UCSD-AML1 (cell line): ENCODE measurements at regions not wholly inside any gene's neighbourhood (a gene's known extent, or its start where the extent isn't known, plus 50 kb on each side); places are given as distances from the start of the nearest gene placed in this dataset.
"Not testable (repeated sequence)": the region's sequence is repeated elsewhere in the genome, so short reads cannot be mapped to it uniquely, and the experiment has no call there.

Experiments used
- DNase-seq: peaks from one replicate; lab custom pipeline; 2025; ENCODE audit not compliant: unreplicated experiment; lab: John Stamatoyannopoulos, UW

DNA sequence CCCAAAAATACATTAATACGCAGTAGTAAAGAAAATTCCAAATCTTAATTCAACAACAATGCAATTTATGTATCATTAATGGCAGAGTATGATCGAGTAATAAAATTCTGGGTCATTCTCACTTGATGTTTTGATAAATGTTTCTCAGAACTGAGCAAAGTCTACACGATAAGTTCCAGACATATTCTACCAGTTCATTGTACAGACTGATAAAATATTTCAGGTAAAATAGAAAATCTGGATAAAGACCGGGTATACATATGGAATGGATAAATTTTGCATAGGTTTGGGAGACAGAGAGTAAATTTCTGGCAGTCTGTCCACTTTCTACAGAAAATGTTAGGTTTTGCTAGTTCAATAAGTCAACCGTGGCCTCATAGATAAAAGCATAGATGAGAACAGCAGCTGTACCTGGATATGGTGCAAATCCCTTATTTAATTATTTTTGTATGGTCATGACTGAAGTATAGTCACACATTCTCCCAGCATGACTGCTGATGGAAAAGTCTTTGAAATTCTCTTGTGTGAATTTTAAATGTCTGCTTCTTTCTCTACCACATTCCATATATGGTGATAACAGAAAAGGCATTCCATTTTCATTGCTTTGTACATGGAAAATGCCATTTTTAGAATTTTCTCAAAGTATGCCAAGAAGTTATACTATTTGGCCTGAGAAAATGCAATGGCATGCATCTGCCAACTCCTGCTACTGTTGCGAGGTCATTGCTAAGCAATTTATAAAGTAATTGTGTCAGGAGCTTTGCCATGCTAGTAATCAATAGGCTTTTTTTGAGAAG lies 301.9 kb upstream of the ARSJ start:
- DNase-seq: no peak

DNA sequence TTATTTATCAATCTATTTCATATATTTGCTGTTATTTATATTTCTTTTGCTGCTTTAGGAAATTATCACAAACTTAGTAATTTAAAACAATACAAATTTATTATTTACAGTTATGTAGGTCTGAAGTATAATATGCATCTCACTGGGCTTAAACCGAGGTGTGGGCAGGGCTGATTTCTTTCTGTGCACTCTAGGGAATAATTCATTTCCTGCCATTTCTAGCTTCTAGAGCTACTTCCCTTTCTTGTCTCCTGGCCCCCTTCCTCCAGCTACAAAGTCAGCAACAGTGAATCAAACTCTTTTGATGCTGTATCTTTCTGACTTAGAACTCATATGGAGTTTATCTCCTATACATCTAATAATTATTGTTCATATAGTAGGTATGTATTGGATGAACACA lies 303.5 kb upstream of the ARSJ start:
- no peak for DNase-seq

DNA sequence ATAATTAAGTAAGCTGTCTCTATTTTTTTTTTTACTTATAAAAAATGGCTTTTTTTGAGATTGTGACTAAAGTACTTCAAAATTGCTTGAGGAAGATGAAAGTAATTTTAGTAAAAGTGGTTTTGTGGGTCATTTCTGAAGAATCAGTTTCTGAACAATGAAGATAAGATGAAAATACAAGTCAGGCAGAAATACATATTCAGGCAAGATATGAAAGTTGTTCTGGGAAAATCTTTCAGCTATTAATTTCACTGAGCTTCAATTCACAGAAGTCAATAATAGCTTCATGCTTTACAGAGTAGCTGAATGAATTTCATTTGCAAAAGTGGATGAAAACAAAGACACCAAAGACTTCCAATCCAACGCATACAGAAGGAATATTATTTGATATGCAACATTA lies 305.2 kb upstream of the ARSJ start:
- no peak for DNase-seq

DNA sequence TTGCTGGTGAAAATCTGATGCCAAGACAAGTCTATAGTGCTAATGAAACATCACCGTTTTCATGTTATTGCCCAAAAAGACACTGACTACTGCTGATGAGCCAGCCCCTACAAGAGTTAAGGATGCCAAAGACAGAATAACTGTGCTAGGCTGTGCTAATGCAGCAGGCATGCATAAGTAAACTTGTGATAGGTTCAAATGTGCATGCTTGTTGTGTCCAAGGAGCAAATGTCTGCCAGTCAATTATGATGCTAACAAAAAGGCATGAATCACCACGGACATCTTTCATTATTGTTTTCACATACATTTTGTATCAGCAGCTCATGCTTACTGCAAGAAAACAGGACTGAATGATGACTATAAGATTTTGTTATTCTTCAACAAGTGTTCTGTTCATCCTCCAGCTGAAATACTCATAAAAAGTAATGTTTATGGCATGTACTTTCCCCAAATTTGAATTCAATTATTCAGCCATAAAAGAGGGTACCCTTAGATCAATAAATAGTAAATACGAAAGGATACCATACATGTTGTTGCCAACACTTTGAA lies 306.9 kb upstream of the ARSJ start:
- no peak for DNase-seq

DNA sequence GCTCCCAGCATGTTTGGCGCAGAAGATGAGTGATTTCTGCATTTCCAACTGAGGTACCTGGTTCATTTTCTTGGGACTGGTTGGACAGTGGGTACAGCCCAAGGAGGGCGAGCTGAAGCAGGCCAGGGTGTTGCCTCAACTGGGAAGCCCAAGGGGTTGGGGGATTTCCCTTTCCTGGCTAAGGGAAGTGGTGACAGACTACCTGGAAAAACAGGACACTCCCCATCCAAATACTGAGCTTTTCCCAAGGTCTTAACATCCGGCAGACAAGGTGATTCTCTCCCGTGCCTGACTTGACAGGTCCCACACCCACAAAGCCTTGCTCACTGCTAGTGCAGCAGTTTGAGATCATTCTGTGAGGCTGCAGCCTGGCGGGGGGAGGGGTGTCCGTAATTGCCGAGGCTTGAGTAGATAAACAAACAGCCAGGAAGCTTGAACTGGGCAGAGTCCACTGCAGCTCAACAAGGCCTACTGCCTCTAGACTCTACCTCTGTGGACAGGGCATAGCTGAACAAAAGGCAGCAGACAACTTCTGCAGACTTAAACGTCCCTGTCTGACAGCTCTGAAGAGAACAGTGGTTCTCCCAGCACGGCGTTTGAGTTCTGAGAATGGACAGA lies 307.7 kb upstream of the ARSJ start:
- DNase-seq: no peak

DNA sequence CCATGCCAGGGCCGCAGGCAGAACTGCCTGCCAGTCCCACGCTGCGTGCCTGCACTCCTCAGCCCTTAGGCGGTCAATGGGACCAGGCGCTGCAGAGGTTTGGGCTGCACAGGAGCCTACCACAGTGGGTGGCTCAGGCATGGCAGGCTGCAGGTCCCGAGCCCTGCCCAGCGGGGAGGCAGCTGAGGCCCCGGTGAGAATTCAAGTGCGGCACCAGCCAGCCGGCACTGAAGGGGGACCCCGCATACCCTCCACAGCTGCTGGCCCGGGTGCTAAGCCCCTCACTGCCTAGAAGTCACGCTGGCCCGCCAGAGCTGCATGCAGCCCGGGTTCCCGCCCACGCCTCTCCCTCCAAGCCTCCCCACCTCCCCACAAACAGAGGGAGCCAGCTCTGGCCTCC lies 302.5 kb upstream of the UGT8 start:
- no peak for DNase-seq

DNA sequence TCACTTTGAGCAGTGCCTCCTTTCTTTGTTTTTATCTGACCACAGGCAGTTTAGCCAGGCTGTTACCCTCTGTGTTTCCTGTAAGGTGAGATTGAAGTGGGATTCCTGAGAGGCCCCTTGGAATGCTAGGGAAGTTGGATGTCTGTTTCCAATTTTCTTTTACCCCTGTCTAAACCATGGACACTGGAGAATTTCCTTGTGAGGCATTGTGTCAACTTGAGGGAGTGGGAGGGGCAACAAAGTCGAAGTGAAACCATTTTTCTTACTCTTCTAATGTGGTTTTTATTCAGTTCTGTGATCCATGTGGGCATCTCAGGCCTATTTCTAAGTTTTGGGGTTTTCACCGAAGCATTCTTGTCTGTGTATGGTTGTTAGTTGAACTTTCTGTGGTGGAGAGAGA lies 296.1 kb upstream of the UGT8 start:
- DNase-seq: no peak

DNA sequence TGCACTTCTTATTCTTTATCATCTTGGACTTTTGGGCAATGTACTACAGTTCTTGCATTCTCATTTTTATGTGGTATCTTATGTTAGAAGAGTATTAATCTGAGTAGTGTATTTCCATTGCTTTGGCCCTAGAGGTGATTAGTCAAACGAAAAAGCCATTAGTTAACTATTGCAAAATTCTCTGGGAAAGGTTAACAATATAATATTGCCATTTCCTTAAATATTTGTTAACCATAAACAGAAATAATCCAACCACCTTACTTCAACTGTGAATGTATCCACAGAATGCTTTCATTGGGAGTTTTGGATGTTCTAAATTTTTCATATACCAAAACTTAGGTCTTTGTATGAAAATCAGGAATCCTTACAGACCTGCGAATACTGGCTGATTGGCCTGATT lies 294.6 kb upstream of the UGT8 start:
- DNase-seq: no peak

DNA sequence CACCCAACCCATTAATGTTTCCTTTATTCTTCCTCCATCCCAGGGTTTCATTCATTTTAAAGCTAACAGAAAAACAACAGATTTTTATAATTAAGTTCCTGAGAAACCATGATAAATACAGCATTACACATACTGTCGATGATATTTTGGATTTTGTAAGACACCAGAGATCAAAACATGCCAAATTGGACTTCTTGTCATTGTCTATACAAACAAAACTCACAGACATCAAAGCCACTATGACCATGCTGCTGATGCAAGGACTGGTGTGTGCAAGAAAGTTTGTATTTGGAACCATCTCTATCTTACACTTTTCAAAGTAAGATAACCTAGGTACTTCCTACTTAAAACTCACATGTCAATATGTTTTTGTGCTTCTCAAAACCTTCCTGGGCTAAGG lies 294.0 kb upstream of the UGT8 start:
- no peak for DNase-seq

DNA sequence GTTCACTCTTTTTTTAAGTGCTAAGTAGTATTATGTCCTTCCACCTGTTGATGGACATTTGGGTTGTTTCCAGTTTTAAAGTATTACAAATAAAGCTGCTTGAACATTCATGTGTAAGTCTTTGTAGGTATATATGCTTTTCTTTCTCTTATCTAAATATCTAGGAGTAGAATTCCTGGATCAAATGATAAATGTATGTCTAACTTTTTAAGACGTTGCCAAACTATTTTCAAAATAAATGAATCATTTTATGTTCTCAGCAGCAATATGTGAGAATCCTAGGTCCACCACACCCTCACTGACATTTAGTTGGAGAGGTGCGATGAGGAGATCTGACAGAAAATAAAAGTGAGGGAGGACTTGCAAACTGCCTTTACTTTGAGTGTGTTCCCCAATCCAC lies 291.7 kb upstream of the UGT8 start:
- DNase-seq: no peak

DNA sequence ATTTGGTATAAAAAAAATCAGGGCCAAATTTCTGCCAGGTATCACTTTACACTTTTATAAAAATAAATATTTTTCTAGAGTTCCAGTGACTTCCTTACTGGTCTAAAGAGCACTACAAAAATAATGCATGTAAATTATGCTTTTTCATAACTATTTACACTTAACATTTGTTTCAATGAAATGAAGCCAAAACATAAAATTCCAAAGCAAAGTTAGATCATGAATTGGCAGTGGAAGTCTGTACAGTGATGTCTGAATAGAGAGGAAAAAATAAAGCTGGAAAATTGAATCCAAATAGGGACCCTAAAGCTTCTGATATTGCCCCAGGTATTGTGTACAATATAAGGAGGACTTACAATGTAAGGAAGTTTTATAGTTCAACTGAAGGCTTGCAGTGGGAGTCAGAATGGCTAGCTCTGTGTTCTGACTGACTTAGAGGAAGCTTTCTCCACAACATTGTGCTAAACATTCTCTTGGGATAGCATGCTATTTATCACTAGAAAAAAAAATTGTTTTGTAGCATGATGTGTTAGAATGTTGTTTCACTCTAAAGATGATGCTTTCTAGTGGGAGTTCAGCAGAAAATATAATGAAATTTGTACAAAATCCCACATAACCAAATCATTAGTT lies 288.2 kb upstream of the UGT8 start:
- no peak for DNase-seq

DNA sequence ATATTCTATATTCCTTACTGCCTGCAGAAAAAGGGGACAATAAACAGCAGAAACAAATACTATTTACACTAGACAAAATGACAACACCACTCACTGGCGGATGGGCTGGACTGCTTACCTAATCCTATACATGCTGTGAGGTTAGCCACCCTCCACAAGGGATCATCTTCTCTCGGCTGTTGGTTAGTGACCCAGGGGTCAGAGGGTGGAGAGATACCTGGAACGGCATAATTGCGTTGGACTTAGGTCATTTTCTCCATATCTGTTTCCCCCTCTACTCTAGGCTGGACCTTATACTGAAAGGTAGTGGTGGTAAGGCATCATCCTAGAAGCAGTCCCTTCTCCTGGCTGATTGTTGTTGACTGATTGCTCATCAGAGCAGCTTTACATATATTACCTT lies 286.8 kb upstream of the UGT8 start:
- DNase-seq: no peak

DNA sequence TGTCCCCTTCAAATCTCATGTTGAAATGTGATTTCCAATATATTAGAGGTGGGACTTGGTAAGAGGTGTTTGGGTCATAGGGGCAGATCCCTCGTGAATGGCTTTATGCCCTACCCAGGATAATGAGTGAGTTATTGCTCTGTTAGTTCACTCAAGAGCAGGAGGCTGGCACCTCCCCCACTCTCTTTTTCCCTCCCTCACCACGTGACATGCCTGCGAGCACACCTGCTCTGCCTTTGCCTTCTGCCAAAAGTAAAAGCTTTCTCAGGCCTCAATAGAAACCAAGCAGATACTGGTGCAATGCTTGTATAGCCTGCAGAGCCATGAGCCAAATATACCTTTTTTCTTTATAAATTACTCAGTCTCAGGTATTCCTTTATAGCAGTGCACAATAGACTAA lies 286.3 kb upstream of the UGT8 start:
- DNase-seq: no peak

DNA sequence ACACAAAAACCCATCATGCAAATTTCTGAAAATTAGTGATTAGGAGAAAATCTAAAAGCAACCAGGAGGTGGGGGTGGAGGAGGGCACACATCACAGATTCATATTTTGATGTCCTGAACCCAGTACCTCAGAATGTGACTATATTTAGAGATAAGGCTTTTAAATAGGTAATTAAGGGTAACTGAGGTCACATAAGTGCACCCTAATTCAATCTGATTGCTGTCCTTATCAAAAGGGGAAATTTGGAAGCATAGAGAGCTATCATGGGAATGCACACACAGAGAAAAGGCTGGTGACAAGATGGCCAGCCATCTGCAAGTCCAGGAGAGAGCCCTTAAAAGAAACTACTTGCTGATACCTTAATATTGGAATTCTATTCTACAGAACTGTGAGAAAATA lies 281.8 kb upstream of the UGT8 start:
- no peak for DNase-seq

DNA sequence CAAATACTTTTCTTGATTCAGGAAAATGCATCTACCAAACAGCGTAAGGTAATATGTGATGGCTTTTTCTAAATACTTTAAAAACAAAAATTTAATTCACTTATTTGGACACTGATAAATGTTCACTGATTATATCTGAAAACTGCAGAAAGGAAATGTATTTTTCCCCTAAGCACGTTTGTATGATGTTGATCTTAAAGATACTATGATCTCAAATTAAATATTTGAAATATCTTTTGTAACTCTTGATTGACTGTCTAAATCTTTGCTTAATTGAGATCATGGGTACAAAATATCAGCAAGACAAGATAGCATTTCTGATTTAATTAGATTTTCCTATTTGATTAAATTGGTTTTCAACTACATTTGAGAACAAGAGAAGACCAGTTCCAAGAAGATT lies 281.0 kb upstream of the UGT8 start:
- DNase-seq: no peak

DNA sequence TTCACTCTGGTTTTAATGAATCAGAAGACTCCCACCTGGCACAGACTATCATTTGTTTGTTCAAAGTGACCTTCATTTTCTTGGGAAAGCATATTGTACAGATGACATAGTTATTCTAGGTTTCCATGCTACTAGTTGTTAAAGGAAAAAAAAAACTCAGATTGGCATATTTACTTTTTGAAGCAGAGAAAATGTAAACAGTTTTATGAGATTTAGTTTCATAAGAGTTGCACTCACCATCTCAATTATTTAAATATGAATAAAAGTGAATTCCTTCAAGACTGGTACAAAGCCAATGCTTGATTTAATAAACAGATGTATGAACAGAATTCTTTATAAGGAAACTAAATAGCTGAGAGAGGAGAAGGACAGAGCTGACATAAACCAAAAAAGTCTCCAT lies 280.3 kb upstream of the UGT8 start:
- no peak for DNase-seq

DNA sequence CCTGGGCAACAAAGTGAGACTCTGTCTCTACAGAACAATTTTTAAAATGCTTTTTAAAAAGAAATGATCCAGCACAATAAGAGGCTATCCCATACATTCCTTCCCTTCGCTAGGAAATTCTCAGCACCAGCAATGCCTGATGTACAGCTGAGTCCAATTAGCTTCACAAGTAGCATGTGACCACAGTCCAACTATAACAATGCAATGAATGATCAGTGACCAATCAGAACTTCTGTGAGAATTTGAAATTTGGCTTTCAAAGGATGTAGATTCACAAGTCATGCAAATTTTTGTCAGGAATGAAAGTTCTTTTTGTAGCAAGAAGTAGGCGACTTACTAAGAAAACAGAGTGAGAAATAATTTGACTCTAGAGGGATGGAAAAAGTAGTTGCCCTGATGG lies 278.5 kb upstream of the UGT8 start:
- DNase-seq: no peak

DNA sequence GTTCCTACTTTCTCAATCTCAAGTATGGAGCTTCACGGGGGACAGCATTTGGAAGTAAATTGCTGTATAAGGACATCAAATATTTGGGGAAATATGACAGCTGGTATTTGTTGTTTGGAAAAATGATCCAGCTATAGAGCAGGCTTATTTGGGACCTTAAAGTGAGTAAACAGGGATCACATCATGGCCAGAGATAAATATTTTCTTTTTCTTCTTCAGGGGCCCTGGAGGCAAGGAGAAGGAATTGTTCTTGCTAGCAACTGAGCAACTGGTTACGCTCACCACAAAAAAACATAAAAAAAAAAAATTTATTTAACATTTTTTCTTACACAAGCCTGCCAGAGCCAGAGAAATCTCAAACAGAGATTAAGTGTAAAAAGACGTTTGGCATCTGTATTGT lies 277.2 kb upstream of the UGT8 start:
- DNase-seq: no peak

DNA sequence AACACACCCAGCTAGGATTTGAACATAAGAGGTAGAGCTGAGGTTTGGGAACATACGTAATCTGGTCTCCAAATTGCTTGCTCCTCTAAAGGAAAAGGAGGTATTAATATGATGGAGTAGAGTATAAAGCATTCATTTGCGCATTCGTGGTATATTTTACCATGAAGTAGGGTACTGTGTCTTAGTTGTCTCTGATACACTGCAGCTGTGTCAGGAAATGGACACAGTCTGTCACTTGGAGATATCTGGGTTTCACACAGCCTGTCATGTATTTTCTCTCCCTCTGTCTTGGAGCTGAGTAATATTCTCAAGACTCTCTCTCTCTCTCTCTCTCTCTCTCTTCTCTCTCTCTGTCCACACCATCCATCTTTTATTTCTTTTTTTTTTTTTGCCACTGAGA lies 274.8 kb upstream of the UGT8 start:
- no peak for DNase-seq

DNA sequence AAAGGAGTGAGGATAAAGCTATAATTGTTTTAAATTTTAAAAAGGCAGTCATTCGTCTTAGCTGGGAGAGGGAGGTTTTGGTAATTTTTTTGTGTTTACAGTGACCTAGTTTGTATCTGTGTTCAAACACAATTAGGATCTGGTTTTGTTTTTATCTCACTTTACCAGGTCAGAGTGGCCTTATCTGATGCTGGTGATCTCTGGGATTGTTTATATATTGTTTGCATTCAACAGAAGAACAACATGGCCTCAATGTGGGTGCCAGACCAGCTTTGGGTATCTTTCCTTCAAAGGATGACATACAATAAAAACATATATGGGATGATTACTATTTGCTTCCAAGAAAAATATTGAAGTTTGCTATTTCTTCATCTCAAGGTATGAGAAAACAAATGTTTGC lies 272.2 kb upstream of the UGT8 start:
- DNase-seq: no peak

DNA sequence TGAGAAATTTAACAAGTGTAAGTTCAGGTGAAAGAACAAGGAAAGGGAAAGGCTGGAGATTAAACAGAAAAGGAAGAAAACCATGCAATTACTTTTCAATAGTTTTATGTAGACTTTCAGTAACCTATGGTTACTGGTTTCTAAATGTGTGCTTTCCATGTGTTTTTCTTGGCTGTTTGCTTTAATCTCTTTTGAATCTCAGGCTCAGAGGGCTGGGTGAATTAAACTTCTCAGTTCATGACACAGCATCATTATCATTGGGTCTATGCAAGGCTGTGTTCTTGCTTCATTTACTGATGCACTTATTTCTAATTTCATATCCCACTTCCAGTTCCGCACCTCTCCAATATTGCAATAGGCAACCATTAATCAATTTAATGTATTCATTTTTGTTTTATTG lies 266.5 kb upstream of the UGT8 start:
- no peak for DNase-seq

DNA sequence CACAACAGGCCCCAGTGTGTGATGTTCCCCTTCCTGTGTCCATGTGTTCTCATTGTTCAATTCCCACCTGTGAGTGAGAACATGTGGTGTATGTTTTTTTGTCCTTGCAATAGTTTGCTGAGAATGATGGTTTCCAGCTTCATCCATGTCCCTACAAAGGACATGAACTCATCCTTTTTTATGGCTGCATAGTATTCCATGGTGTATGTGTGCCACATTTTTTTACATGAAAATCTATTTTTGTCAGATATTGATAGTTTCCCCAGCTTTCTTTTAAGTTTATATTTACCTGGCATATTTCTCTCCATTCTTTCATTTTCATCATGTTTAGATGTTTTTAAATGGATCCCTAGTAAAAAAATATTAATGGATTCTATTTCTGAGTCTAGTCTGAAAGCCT lies 264.2 kb upstream of the UGT8 start:
- DNase-seq: not testable (repeated sequence)
